Fibroblast of skin of right quadriceps (primary cell): ENCODE measurements at regions not wholly inside any gene's neighbourhood (a gene's known extent, or its start where the extent isn't known, plus 50 kb on each side); places are given as distances from the start of the nearest gene placed in this dataset.

Source experiments
- DNase-seq: peaks from one replicate; pipeline ENCODE4 v3.0.0-alpha.2; 2013

DNA sequence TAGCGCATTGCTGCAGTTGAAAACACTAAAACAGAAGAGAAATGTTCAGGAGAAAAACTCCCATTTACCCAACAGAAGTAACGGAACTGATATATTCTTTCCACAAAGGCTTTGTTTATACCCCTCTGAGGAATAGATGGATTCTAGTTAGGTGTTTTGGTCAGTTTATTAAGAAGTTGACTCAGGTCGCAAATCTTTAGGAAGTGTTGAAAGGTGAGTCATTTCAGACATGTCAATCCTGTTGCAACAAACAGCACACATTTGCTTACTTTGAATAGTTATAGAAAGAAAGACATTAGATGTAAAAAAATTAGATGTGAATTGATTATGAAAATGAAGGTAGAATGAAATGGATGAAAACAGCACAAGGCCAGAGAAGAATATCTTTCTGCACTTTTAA lies 941.0 kb downstream of the KCNJ2 start:
- DNase-seq, result peak; percentile 44

DNA sequence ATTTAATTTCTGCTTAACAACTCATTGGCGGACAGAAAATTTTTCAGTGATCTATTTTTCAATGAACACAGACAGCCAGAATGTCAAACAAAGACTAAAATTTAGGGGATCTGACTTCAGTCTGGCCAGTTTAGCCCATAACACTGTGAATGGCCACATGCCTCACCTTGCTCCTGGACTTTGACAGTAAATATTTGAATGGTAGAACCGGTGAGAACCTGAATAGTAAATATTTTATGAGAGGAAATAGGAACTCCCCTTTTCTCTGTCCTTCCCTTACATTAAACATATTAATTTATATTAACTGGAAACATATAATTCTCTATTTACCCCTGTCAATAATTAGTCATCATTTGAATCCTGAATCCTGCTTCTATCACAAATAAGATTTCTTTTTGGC lies 942.1 kb downstream of the KCNJ2 start:
- no peak for DNase-seq

DNA sequence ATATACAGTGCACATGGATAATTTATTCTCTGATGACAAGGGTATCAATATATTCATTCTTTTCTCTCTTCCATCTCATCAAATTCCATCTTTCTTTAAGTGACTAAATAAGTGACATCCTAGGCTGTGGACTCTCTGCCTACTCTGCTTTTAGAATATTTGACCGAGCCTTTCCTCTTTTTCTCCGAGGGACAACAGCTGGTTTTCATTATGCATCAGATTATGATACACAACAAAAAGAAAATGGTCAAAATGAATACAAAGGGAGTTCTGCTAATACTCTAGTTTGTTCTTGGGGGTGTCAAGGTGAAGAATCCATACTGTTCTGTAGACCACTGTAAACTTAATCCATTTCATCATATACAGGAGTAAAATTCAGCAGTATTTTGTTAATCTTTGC lies 942.6 kb downstream of the KCNJ2 start:
- peak; percentile 21 for DNase-seq

DNA sequence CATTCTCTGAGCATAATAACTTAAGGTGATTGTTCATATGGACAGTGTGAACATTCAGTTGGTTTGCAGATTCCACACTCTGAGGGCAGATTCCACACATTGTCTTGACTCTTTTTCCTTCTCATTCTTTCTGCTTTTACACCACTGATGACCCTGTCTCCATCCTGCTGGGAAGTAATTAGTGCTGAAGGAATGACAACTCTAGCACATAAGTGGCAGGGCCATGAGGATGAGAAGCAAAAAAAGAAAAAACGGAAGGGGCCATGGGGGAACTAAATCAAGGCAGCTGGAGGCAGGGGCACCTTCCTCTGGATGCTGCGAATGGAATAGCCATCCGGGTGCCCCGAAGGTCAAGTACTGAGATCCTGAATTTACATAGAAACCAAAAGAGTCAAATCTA lies 944.0 kb downstream of the KCNJ2 start:
- DNase-seq, result no peak

DNA sequence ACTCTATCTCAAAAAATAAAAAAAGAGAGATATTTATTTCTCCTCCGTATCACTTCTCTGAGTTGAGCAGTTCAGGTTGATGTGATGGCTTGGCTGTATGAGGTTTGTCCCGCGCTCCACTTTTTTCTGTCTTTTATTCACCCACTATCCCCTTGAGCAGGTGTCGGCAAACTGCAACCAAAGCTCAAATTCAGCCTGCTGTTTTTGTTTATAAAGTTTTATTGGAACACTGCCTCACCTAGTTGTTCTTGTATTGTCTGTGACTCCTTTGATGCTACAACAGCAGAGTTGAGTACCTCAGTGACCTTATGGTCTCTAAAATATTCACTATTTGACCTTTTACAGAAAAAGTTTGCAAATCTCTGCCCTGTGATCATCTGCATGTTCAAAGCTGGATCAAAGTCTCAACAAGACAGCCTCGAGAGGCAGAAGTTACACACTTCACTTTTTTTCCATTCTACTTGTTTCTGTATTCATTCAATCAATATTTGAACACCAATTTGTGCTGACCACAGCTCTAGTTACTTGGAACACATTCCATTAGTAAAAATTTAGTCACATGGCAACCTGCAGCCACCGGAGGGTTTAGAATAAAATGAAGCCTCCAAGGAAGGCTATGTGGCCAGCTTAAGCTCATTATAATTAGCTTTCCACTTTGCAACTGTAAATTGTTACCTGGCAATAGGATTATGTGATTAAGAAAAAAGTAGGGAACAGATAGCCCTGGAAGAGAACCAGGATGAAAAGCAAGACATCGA lies 945.8 kb downstream of the KCNJ2 start:
- DNase-seq, result no peak

DNA sequence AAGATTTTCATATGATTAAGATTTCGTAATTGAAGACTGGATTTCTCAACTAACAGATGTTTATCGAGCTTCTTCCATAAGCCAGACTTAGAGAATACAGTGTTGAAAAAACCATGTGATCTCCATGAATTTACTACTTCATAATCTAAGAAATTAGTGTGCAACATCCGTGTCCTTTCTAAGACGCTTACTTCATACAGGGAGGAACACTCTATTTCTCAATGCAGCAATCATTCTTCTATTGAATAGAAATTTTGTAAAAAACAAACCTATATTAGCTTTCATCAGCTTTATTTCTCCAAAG lies 946.3 kb downstream of the KCNJ2 start:
- peak; percentile 4 for DNase-seq

DNA sequence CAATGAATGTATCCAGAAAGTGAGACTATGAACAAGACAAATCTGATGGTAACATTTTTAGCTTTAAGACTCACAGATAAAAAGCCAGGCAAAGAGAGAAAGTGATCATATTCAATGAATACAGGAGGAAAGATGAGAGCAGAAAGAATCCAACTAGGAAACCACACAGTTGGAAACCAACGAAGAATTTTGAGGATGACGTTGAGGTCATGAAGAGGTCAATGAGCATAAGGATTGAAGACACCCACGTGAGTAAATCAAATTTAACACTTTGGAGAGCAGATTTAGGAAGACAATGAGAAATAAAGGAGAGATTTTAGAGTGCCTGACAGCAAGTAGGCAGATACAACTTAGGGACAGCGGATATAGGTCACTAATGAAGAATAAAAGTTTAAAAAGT lies 948.1 kb downstream of the KCNJ2 start:
- peak; percentile 61 for DNase-seq

DNA sequence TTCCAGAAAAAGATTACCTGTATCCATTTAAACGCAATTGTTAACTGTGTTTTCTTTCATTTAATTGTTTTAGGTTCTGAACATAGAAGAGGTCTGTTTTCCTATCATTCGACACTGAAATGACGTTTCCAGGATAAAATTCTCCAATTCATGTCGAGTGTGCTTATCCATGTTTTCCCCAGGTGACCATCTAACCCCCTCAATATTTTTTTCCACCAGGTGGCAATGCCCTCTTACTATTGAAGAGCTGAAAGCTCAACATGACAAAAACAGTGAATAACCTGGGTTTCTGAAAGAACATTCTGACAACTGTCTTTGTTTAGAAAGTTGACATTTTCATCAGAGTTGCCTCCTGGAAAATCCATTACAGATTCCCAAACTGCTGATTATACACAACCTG lies 948.7 kb downstream of the KCNJ2 start:
- DNase-seq, result peak; percentile 21

DNA sequence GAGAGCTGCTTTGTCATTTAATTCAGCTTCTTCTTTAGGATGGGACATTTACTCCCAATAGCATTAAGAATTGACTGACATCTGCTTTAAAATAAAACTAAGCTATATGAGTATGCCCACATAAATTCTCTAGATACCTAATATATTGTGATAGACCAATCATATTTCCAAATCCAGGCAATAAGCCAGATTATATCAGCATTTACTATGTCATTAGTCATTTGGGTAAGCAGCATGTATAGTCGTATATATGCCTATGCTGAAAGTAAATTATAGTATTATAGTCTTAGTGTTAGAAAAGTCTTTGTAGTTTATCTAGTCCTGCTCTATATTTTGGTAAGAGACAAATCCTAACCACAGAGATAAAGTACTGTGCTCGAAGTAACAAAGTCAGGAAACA lies 958.1 kb downstream of the KCNJ2 start:
- peak; percentile 15 for DNase-seq

DNA sequence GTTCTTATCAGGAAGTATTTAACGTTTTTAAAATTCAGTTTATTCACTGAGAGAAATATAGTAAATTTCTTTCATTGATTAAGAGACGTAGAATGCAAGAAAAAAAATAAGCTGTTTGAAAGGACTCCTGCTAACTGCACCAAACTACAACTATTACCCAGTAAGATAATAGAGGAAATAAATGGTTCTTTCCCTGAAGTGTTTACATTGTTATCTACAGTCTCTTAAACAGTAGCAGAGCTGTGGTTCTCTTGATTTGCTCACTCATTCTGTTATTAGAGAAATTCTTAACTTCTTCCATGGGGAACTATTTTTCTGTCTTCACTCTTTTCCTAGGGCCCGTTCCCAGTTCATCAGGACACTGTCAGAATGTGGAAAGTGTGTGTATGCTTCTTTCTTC lies 973.0 kb downstream of the KCNJ2 start:
- no peak for DNase-seq

DNA sequence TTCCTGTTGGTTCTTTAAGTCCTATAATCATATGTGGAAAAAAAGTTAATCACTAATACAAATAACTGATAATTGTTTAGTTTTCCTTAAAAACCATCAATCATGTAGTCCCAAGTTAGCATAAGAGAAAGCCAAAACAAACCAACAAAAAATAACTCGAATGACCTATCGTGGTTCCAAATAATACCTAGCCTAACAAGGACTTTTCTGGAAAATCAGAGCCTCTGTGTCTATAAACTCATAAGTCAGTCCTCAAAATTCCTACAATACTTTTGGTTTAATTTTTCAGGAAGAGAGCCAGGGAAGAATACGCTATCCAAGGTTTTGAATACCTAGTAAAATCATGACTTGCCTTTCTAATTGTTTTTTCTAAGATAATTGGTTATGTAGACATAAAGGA lies 975.3 kb upstream of the SOX9 start:
- peak; percentile 1 for DNase-seq

DNA sequence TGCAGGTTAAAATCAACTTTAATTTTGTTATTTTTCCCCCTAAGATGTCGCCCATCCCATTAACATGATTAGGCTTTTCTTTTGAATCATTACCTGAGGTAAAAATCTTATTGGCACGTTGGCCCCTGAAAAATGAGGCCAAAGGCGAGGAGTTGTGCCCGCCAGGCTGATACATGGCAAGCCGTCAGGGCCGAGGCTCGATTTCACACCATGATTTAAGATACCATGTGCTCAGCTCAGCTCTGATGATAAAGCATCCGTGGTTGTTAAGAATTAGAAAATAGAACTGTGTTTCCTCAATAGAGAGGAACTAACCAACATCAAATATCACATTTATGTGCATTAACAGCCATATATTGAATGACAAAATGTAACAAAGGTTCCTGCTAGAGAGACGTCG lies 972.9 kb upstream of the SOX9 start:
- no peak for DNase-seq

DNA sequence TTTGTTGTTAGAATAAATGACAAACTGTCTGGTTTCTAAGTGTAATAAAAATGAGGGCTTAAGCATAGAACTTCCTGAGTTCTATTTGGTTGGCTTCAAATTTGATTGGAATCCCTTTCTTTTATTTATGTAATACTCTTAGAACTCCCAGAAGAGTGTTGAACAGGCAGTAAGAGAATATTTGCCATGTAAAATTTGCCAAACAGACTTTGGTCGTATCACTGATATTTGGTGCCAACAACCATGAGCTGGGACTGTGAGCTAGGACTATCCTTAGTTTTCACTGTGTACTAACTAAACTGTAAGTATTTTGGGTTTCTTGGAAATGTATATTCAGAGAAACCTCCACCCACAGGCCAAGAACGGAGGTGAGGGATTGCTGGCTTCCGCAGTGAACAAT lies 971.2 kb upstream of the SOX9 start:
- DNase-seq, result no peak

DNA sequence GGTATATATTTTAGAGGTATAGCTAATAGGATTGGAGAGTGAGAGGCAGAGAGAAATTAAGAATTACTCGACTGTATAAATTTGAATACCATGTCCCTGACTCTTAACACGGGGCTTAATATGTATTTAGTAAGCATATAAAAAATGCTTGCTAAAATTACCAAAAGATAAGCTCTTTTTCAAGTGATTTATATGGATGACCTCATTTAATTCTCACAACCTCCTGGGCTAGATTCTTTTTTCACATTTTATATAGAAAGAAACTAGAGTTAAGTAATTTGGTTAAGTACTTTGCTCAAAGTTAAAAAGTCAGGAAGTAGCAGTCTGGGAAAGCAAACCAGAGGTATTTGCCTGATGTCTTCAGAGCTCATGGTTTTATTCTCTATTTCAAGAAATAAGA lies 963.5 kb upstream of the SOX9 start:
- DNase-seq, result no peak

DNA sequence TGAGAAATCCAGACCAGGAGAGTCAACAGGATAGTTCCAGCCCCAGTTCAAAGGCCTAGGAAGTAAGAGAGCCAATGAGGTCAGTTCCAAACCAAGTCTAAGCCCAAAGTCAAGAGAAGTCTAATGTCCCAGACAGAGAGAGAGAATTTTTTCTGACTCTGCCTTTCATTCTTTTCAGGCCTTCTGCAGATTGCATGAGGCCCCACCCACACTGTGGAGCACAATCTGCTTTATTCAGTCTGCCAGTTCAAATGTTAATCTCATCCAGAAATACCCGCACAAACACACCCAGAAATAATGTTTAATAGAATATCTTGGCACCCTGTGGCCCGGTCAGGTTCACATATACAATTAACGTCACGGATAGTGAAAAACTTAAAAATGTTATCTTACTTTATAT lies 962.4 kb upstream of the SOX9 start:
- no peak for DNase-seq

DNA sequence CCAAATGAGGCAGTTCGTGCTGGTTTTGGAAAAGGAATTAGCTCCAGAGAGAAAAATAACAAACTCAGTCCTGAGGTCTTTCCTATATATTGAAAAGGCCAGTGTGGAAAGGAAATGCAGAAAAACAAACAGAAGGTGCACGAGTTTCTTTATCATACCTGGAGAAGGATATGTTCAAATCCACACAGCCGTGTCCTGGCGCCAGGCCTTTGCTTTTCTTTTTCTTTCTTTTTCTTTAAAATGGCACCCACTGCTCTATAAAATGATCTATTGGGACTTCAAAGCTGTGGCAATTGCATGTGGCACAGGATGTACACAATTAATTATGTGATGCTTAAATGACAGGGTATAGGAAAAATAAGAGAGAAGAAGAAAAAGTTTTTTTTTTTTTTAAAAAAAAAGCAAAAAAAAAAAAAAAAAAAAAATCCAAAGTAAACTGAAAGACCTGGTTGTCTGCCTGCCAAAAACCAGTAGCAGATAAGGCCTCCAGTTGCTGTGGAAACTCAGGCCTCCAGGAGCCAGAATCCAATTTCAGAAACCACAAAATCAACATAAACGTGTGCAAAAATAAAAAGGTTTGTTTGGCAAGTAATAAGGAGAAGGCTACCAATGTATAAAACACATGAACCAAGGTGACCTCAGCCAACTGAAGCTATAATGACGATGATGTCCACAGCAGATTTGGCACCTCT lies 957.6 kb upstream of the SOX9 start:
- no peak for DNase-seq

DNA sequence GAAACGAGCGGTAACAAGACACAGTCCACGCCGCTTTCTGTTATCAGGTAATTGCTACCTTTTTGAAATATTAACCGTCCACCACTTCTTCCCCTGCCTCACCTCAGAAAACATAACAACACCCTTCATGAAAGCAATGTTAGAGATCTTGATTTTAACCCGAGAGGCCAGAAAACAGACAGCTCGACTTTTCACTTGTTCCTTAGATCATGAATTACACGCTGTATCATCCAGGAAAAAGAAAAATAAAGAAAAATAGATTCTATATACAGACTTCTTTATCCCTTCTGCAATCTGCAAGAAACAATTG lies 957.1 kb upstream of the SOX9 start:
- no peak for DNase-seq

DNA sequence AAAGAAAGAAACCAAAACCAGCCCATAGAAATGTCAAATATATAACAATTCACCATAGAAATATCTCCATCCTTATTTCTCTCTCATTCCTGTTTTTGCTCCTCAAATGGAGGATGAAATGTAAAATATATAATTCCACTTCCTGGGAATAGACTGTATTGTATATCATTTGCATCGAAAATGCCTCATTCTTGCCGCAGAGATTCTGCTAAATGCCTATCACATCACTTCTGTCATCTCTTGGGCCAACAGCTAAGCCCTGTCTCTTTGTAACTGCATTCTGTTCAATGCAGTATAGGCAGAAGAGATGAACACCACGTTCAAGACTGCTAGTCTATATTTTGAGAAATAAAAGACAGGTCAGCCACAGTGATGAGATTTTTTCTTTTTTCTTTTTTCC lies 956.3 kb upstream of the SOX9 start:
- DNase-seq, result no peak

DNA sequence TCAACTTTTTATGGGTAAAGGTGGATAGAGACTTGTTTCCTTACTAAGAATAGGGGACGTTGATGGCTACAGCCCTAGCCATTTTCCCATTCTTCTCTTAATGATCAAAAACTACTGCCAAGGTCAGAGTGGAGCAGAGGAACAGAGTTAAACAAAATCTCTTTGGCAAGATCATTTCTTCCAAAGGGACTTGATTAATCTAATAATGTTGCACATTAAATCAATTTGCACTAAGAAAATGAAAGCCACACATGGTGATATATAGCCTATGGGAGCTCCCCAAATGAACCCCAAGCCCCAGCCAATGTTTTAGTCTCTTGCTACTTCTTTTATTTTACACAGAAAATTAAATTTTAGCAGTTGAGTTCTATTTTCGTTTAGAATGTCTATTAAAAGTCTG lies 954.5 kb upstream of the SOX9 start:
- no peak for DNase-seq

DNA sequence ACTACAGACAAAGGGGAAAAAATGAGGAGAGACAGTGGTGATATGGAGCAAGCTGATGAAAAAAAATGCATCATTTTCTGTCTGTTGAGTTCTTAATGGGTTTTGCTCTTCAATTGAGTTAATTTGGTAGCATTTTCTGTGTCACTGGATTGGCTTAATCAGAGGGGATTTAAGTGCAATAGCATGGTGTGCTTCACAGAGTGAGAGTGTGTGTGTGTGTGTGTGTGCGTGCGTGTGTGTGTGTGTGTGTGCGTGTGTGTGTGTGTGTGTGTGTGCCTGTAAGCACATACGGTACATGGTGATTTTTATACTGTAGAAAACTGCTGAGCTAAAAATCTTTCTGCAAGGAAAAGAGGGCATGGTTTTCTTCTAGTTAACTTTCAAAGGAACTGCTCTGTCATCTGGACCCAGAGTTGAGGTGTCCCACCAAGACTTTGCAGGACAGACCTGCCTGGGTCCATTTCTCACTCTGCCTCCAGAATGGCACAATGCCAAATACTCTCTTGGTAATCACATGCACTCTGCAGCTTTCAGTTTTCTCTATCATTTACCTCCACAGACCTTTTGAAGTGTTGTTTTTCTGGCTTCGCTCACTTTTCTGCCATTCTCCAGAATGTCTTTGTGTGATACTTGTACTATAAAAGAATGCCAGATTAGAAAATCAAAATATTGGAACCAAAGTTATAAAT lies 952.6 kb upstream of the SOX9 start:
- DNase-seq, result no peak

DNA sequence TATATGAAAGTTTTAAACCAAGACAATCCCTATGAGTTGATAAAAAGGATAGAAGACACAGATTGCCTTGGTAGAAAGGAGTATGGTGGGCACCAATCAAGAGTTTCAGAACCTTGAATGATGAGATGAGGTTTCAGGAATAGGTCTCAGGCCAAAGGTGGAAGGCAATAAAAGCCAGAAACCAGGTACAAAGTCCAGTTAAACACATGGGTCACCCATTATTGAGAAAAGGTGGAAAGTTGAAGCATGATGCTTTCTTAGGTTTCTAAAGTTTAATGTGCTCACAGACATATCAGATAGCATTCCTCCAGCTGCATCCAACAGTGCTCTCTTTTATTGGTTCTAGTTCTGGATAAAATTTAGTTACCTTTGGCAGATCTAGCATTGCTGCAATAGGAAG lies 950.8 kb upstream of the SOX9 start:
- no peak for DNase-seq

DNA sequence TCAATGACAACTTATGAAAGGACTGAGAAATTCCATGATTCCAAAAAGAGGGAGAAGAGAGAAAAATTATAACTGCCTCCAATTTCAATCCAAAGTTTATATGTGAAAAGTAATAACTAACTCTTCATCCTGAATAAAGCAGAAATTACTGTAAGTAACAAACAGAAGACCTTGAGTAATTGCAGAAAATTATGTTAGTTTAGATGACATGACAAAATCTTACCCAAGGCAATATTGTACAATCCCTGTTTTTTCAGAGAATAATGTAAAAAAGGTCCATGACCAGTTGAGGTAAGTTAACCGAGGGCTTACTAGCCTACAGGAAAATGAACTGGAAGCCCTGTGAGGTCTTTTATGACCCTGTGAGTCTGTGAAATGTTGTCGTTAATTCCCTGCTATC lies 949.5 kb upstream of the SOX9 start:
- DNase-seq, result no peak

DNA sequence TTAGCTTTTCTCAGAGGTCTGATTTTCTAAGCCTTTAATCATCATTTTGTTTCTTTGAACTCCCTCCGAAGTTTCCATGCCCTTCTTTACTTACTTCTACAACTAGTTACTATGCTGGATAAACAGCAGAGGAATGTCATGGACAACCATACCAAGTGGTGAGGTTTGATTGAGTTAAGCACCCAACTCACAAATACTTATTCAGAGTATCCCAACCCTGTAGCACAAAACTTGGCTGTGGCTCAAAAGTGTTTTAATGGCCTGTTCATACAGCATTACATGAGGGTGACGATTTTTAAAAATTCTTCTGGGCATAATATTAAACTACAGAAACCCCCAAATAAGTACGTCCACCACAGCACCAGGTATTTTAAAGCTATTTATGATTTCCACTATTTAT lies 946.8 kb upstream of the SOX9 start:
- no peak for DNase-seq

DNA sequence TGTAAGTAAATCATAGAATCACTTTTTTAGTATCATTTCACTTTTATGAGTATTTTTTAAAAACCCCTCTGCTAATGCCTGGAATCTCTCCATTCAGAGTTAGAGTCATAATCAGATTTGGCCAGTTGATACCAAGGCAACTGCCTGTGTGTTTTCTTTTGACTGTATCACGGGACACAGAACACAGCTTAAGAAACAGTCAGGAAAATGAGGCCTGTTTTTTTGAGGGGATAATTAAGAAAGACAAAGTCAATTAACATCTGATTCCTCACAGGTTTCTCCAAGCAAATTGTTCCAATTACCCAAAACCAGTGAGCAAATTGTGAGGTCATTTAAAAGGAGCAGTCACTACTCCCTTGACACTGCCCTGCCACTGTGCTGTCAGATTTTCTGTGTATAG lies 944.5 kb upstream of the SOX9 start:
- no peak for DNase-seq

DNA sequence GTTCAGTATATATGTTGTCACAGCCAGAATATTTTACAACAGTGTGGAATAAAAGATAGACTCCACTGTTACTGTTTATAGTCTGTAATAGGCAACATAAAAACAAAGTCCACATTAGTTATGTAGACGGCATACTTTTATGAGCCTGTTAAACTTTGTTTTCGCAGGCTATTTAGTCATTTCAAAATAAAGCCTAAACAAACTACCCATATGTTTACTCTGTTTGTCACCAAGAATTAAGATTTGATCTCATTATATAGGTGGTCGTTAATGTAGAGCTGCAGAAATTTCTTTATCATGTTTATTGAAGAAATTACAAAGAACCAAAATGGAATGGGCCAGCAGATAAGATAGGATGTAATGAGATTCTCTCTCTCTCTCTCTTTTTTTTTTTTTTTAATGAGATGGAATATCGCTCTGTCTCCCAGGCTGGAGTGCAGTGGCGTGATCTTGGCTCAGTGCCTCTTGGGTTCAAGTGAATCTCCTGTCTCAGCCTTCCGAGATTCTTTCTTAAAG lies 943.8 kb upstream of the SOX9 start:
- no peak for DNase-seq
